ENCODE measurements at regions not wholly inside any gene's neighbourhood (a gene's known extent, or its start where the extent isn't known, plus 50 kb on each side); places are given as distances from the start of the nearest gene placed in this dataset.

- Histone ChIP-seq H3K9me3 (ENCODE audit: control insufficient read depth, low read depth, low read length) (no peaks in the 10 kb centered on the region), H3K4me1 (ENCODE audit: control insufficient read depth, low read depth, low read length) (no peaks in the 10 kb centered on the region), H3K4me3 (ENCODE audit: low read length) (no peak overlapping the region), H3K9ac (ENCODE audit: low read length) (no peak overlapping the region), H3K27ac (ENCODE audit: low read length) (no peak overlapping the region), H3K36me3 (ENCODE audit: control insufficient read depth, low read depth, low read length) (no peaks in the 10 kb centered on the region), H3K27me3 (ENCODE audit: control insufficient read depth, insufficient read depth, low read length) (no peaks in the 10 kb centered on the region)
These were observed 656.2 kb downstream of the KCNJ2 start for GRCh38 chr17:70825321-70826125.

GRCh38 chr17:70829876-70830275, 660.5 kb downstream of the KCNJ2 start:
- no peak overlapping the region for H3K27ac ChIP-seq (ENCODE audit: low read length)
- H3K4me1 ChIP-seq (ENCODE audit: control insufficient read depth, low read depth, low read length): no peaks in the 10 kb centered on the region
- no peak overlapping the region for H3K4me3 ChIP-seq (ENCODE audit: low read length)
- H3K36me3 ChIP-seq (ENCODE audit: control insufficient read depth, low read depth, low read length): no peaks in the 10 kb centered on the region
- no peak overlapping the region for H3K9ac ChIP-seq (ENCODE audit: low read length)
- H3K27me3 ChIP-seq (ENCODE audit: control insufficient read depth, insufficient read depth, low read length): no peaks in the 10 kb centered on the region
- no peaks in the 10 kb centered on the region for H3K9me3 ChIP-seq (ENCODE audit: control insufficient read depth, low read depth, low read length)

- H3K4me1 ChIP-seq (ENCODE audit: control insufficient read depth, low read depth, low read length): no peaks in the 10 kb centered on the region
- no peaks in the 10 kb centered on the region for H3K9me3 ChIP-seq (ENCODE audit: control insufficient read depth, low read depth, low read length)
- no peaks in the 10 kb centered on the region for H3K27me3 ChIP-seq (ENCODE audit: control insufficient read depth, insufficient read depth, low read length)
- no peaks in the 10 kb centered on the region for H3K36me3 ChIP-seq (ENCODE audit: control insufficient read depth, low read depth, low read length)
- no peak overlapping the region for H3K9ac ChIP-seq (ENCODE audit: low read length)
- no peak overlapping the region for H3K27ac ChIP-seq (ENCODE audit: low read length)
- no peak overlapping the region for H3K4me3 ChIP-seq (ENCODE audit: low read length)
These were observed 664.7 kb downstream of the KCNJ2 start for GRCh38 chr17:70834039-70834438.

GRCh38 chr17:70848785-70849184, 679.5 kb downstream of the KCNJ2 start:
- no peaks in the 10 kb centered on the region for H3K9me3 ChIP-seq (ENCODE audit: control insufficient read depth, low read depth, low read length)
- H3K4me1 ChIP-seq (ENCODE audit: control insufficient read depth, low read depth, low read length): no peaks in the 10 kb centered on the region
- no peaks in the 10 kb centered on the region for H3K27me3 ChIP-seq (ENCODE audit: control insufficient read depth, insufficient read depth, low read length)
- no peak overlapping the region for H3K27ac ChIP-seq (ENCODE audit: low read length)
- H3K9ac ChIP-seq (ENCODE audit: low read length): no peak overlapping the region
- H3K4me3 ChIP-seq (ENCODE audit: low read length): no peak overlapping the region
- H3K36me3 ChIP-seq (ENCODE audit: control insufficient read depth, low read depth, low read length): no peaks in the 10 kb centered on the region

GRCh38 chr17:70855401-70856054, 686.2 kb downstream of the KCNJ2 start:
- Histone ChIP-seq H3K27ac (ENCODE audit: low read length) (no peak overlapping the region), H3K9ac (ENCODE audit: low read length) (no peak overlapping the region), H3K27me3 (ENCODE audit: control insufficient read depth, insufficient read depth, low read length) (no peaks in the 10 kb centered on the region), H3K36me3 (ENCODE audit: control insufficient read depth, low read depth, low read length) (no peaks in the 10 kb centered on the region), H3K9me3 (ENCODE audit: control insufficient read depth, low read depth, low read length) (no peaks in the 10 kb centered on the region), H3K4me3 (ENCODE audit: low read length) (no peak overlapping the region), H3K4me1 (ENCODE audit: control insufficient read depth, low read depth, low read length) (no peaks in the 10 kb centered on the region)

GRCh38 chr17:70857351-70857750, 688.0 kb downstream of the KCNJ2 start:
- H3K36me3 ChIP-seq (ENCODE audit: control insufficient read depth, low read depth, low read length): no peaks in the 10 kb centered on the region
- no peaks in the 10 kb centered on the region for H3K4me1 ChIP-seq (ENCODE audit: control insufficient read depth, low read depth, low read length)
- H3K9ac ChIP-seq (ENCODE audit: low read length): no peak overlapping the region
- no peak overlapping the region for H3K4me3 ChIP-seq (ENCODE audit: low read length)
- H3K9me3 ChIP-seq (ENCODE audit: control insufficient read depth, low read depth, low read length): no peaks in the 10 kb centered on the region
- no peak overlapping the region for H3K27ac ChIP-seq (ENCODE audit: low read length)
- H3K27me3 ChIP-seq (ENCODE audit: control insufficient read depth, insufficient read depth, low read length): no peaks in the 10 kb centered on the region

GRCh38 chr17:70859829-70860228, 690.5 kb downstream of the KCNJ2 start:
- Histone ChIP-seq H3K4me3 (ENCODE audit: low read length) (no peak overlapping the region), H3K27ac (ENCODE audit: low read length) (no peak overlapping the region), H3K9ac (ENCODE audit: low read length) (no peak overlapping the region), H3K4me1 (ENCODE audit: control insufficient read depth, low read depth, low read length) (no peaks in the 10 kb centered on the region), H3K27me3 (ENCODE audit: control insufficient read depth, insufficient read depth, low read length) (no peaks in the 10 kb centered on the region), H3K9me3 (ENCODE audit: control insufficient read depth, low read depth, low read length) (no peaks in the 10 kb centered on the region), H3K36me3 (ENCODE audit: control insufficient read depth, low read depth, low read length) (no peaks in the 10 kb centered on the region)

GRCh38 chr17:70862295-70862694, 693.0 kb downstream of the KCNJ2 start:
- Histone ChIP-seq H3K9me3 (ENCODE audit: control insufficient read depth, low read depth, low read length) (no peaks in the 10 kb centered on the region), H3K27me3 (ENCODE audit: control insufficient read depth, insufficient read depth, low read length) (no peaks in the 10 kb centered on the region), H3K4me1 (ENCODE audit: control insufficient read depth, low read depth, low read length) (no peaks in the 10 kb centered on the region), H3K27ac (ENCODE audit: low read length) (no peak overlapping the region), H3K9ac (ENCODE audit: low read length) (no peak overlapping the region), H3K36me3 (ENCODE audit: control insufficient read depth, low read depth, low read length) (no peaks in the 10 kb centered on the region), H3K4me3 (ENCODE audit: low read length) (no peak overlapping the region)

GRCh38 chr17:70863436-70864248, 694.3 kb downstream of the KCNJ2 start:
- H3K9me3 ChIP-seq (ENCODE audit: control insufficient read depth, low read depth, low read length): no peaks in the 10 kb centered on the region
- no peaks in the 10 kb centered on the region for H3K27me3 ChIP-seq (ENCODE audit: control insufficient read depth, insufficient read depth, low read length)
- H3K27ac ChIP-seq (ENCODE audit: low read length): no peak overlapping the region
- no peaks in the 10 kb centered on the region for H3K36me3 ChIP-seq (ENCODE audit: control insufficient read depth, low read depth, low read length)
- H3K4me1 ChIP-seq (ENCODE audit: control insufficient read depth, low read depth, low read length): no peaks in the 10 kb centered on the region
- no peak overlapping the region for H3K4me3 ChIP-seq (ENCODE audit: low read length)
- no peak overlapping the region for H3K9ac ChIP-seq (ENCODE audit: low read length)

- no peaks in the 10 kb centered on the region for H3K36me3 ChIP-seq (ENCODE audit: control insufficient read depth, low read depth, low read length)
- H3K27me3 ChIP-seq (ENCODE audit: control insufficient read depth, insufficient read depth, low read length): no peaks in the 10 kb centered on the region
- H3K27ac ChIP-seq (ENCODE audit: low read length): no peak overlapping the region
- no peaks in the 10 kb centered on the region for H3K9me3 ChIP-seq (ENCODE audit: control insufficient read depth, low read depth, low read length)
- H3K4me1 ChIP-seq (ENCODE audit: control insufficient read depth, low read depth, low read length): peaks cover 16% of the 10 kb centered on the region
- no peak overlapping the region for H3K4me3 ChIP-seq (ENCODE audit: low read length)
- no peak overlapping the region for H3K9ac ChIP-seq (ENCODE audit: low read length)
These were observed 696.9 kb downstream of the KCNJ2 start for GRCh38 chr17:70865993-70866804.

GRCh38 chr17:70868149-70868548, 698.8 kb downstream of the KCNJ2 start:
- H3K27ac ChIP-seq (ENCODE audit: low read length): no peak overlapping the region
- no peak overlapping the region for H3K9ac ChIP-seq (ENCODE audit: low read length)
- no peaks in the 10 kb centered on the region for H3K36me3 ChIP-seq (ENCODE audit: control insufficient read depth, low read depth, low read length)
- H3K4me1 ChIP-seq (ENCODE audit: control insufficient read depth, low read depth, low read length): peaks cover 21% of the 10 kb centered on the region
- H3K27me3 ChIP-seq (ENCODE audit: control insufficient read depth, insufficient read depth, low read length): no peaks in the 10 kb centered on the region
- H3K4me3 ChIP-seq (ENCODE audit: low read length): no peak overlapping the region
- H3K9me3 ChIP-seq (ENCODE audit: control insufficient read depth, low read depth, low read length): no peaks in the 10 kb centered on the region

Measured in iPS-18a (cell line).